B cell (primary cell): ENCODE measurements at regions not wholly inside any gene's neighbourhood (a gene's known extent, or its start where the extent isn't known, plus 50 kb on each side); places are given as distances from the start of the nearest gene placed in this dataset.

Source experiments
- ATAC-seq: fragments of 200-7000 bp; cut with Tn5 transposase; one replicate; pipeline ENCODE4 v1.10.0; 2021; ENCODE audit warnings: low read depth, mild to moderate bottlenecking, moderate number of reproducible peaks, moderate library complexity
- CTCF ChIA-PET: fragments of 350-600 bp; sonication (Branson Sonifier 250); formaldehyde crosslinking; loops from one replicate; lab custom pipeline; 2021; ENCODE audit warnings: antibody characterized with exemption, inconsistent platforms; lab: Charles Lee
- POLR2A ChIA-PET: fragments of 350-600 bp; sonication (Branson Sonifier 250); formaldehyde crosslinking; loops from one replicate; lab custom pipeline; 2021; ENCODE audit warnings: antibody characterized with exemption; lab: Charles Lee
- DNase-seq: peaks from one replicate; pipeline ENCODE4 v3.0.0; 2013
- H2AFZ ChIP-seq: 2 replicates; pipeline ENCODE4 v1.6.1; 2012; ENCODE audit warnings: mild to moderate bottlenecking, low read depth, low read length; ENCODE audit not compliant: insufficient read depth, poor library complexity, severe bottlenecking
- H3K27ac ChIP-seq, 2 donors: 1 replicate in 1 of 2; 2 replicates in 1 of 2; pipeline ENCODE4 v1.5.1; 2012 to 2013; ENCODE audit warnings: low read length in 2 of 2, mild to moderate bottlenecking in 2 of 2, moderate library complexity in 1 of 2
- H3K27me3 ChIP-seq, 4 experiments: fragments of 200-600 bp in 1 of 4; sonication (generic) in 1 of 4; replicated peaks in 1 of 4; 1 replicate in 2 of 4; 2 replicates in 2 of 4; pipeline versions ENCODE4 v1.6.1 to v1.7.0; 2013 to 2016; ENCODE audit warnings: low read length in 3 of 4, mild to moderate bottlenecking in 2 of 4, mixed read lengths in 1 of 4, moderate library complexity in 1 of 4; ENCODE audit not compliant: insufficient read depth in 4 of 4, control insufficient read depth in 3 of 4; ENCODE audit errors: control extremely low read depth in 1 of 4
- H3K36me3 ChIP-seq, 2 experiments: replicated peaks in 1 of 2; 1 replicate in 1 of 2; 2 replicates in 1 of 2; pipeline versions ENCODE4 v1.6.1 to v1.7.1; 2013; ENCODE audit warnings: low read length in 1 of 2; ENCODE audit not compliant: insufficient read depth in 2 of 2, control insufficient read depth in 1 of 2; ENCODE audit errors: control extremely low read depth in 1 of 2, extremely low read depth in 1 of 2
- H3K4me1 ChIP-seq, 2 donors: fragments of 200-600 bp in 1 of 2; sonication (generic) in 1 of 2; 1 replicate in 1 of 2; 2 replicates in 1 of 2; pipeline versions ENCODE4 v1.5.1 to v1.6.1; 2013 to 2017; ENCODE audit warnings: low read length in 2 of 2; ENCODE audit not compliant: control insufficient read depth in 2 of 2, insufficient read depth in 2 of 2
- H3K4me2 ChIP-seq: replicated peaks from 2 replicates; pipeline ENCODE3; 2012; ENCODE audit warnings: mild to moderate bottlenecking, low read depth, low read length; ENCODE audit not compliant: poor library complexity, severe bottlenecking
- H3K4me3 ChIP-seq, 5 experiments: fragments of 200-600 bp in 1 of 5; sonication (generic) in 1 of 5; 1 replicate in 3 of 5; 2 replicates in 2 of 5; pipeline versions ENCODE4 v1.5.1 to v1.7.0; 2011 to 2016; ENCODE audit warnings: low read length in 4 of 5, mild to moderate bottlenecking in 4 of 5, low read depth in 2 of 5, control low read depth in 1 of 5, moderate library complexity in 1 of 5; ENCODE audit not compliant: insufficient read depth in 1 of 5; ENCODE audit errors: control extremely low read depth in 1 of 5, extremely low read depth in 1 of 5
- H3K79me2 ChIP-seq: fragments of 200-600 bp; sonication (generic); one replicate; pipeline ENCODE4 v1.6.0; 2016; ENCODE audit warnings: low read length; ENCODE audit not compliant: control insufficient read depth, insufficient read depth
- H3K9ac ChIP-seq: fragments of 200-600 bp; sonication (generic); 2 replicates; pipeline ENCODE4 v1.6.1; 2017; ENCODE audit warnings: mild to moderate bottlenecking, low read length, moderate library complexity
- H3K9me3 ChIP-seq, 3 donors: one replicate each; pipeline versions ENCODE4 v1.6.1 to v1.7.1; 2013; ENCODE audit warnings: low read length in 2 of 3; ENCODE audit not compliant: control insufficient read depth in 2 of 3, insufficient read depth in 1 of 3; ENCODE audit errors: control extremely low read depth in 1 of 3
- H4K20me1 ChIP-seq: 2 replicates; pipeline ENCODE4 v1.6.0; 2012; ENCODE audit warnings: mild to moderate bottlenecking, low read length; ENCODE audit not compliant: insufficient read depth, control insufficient read depth, poor library complexity, severe bottlenecking
- H3K27ac Mint-ChIP-seq: one replicate; pipeline ENCODE4 v1.8.0; 2021; ENCODE audit warnings: mixed read lengths
- H3K27me3 Mint-ChIP-seq: one replicate; pipeline ENCODE4 v1.8.0; 2021; ENCODE audit warnings: mixed read lengths
- H3K4me1 Mint-ChIP-seq: one replicate; pipeline ENCODE4 v1.8.0; 2021; ENCODE audit warnings: mixed read lengths
- H3K4me3 Mint-ChIP-seq: one replicate; pipeline ENCODE4 v1.8.0; 2021; ENCODE audit warnings: mixed read lengths
- H3K9me3 Mint-ChIP-seq: one replicate; pipeline ENCODE4 v1.8.0; 2022; ENCODE audit warnings: mixed read lengths; ENCODE audit not compliant: insufficient read depth
- CTCF ChIP-seq: fragments of 200-600 bp; IDR thresholded peaks from one replicate; pipeline ENCODE4 v1.8.0; 2022; ENCODE audit warnings: antibody characterized with exemption, mild to moderate bottlenecking
- EZH2 ChIP-seq: IDR thresholded peaks from 2 replicates; pipeline ENCODE4 v1.6.1; 2012; ENCODE audit warnings: borderline replicate concordance, low read depth, mild to moderate bottlenecking, moderate library complexity, low read length; ENCODE audit not compliant: insufficient read depth, poor library complexity, severe bottlenecking
- WGBS: methylation state at CpG from one replicate; pipeline ENCODE4 v1.1.5; 2013; ENCODE audit warnings: missing lambda C conversion rate; ENCODE audit not compliant: insufficient coverage; 5-methylcytosine and 5-hydroxymethylcytosine counted together
- intact Hi-C: fragments of 100-400 bp; cut with micrococcal nuclease; formaldehyde crosslinking; loops from one replicate; pipeline ENCODE4 v1.10.0; 2022

GRCh38 chr9:78443946-78444345, 147.0 kb downstream of the PSAT1 start:
- H3K4me3 ChIP-seq, result no peak overlapping the region
- no peak overlapping the region for H3K9ac ChIP-seq
- H3K9me3 ChIP-seq, result no peaks in the 10 kb centered on the region
- no peaks in the 10 kb centered on the region for H4K20me1 ChIP-seq
- no peak for DNase-seq
- no peaks in the 10 kb centered on the region for H3K9me3 Mint-ChIP-seq
- no peaks in the 10 kb centered on the region for H3K79me2 ChIP-seq
- H3K4me1 Mint-ChIP-seq, result peaks cover 4% of the 10 kb centered on the region
- H3K27ac Mint-ChIP-seq, result no peak overlapping the region
- TF ChIP-seq CTCF (no peak), EZH2 (no peak)
- POLR2A ChIA-PET, result no interaction called here
- no peaks in the 10 kb centered on the region for H3K36me3 ChIP-seq
- H3K27me3 ChIP-seq, result peaks cover 0 to 14% (median 0%) of the 10 kb centered on the region in 4 experiments
- CTCF ChIA-PET, result interaction anchor here (1.2 kb wide), 1 partner anchor 8 kb away, joined by 4 read pairs; no protein-coding TSS in a partner anchor
- H3K27ac ChIP-seq, result no peak overlapping the region
- H3K4me1 ChIP-seq, result peaks cover 0 to 5% of the 10 kb centered on the region in 2 donors
- H3K27me3 Mint-ChIP-seq, result peaks cover 22% of the 10 kb centered on the region
- H3K4me3 Mint-ChIP-seq, result no peak overlapping the region
- no peak overlapping the region for H3K4me2 ChIP-seq
- intact Hi-C loops, result no loop called here
- no peak for ATAC-seq
- WGBS, result 71% methylated on average over 6 of the region's 7 CpGs
- no peak overlapping the region for H2AFZ ChIP-seq

GRCh38 chr9:78448960-78449673, 152.2 kb downstream of the PSAT1 start:
- H3K36me3 ChIP-seq, result no peaks in the 10 kb centered on the region
- H4K20me1 ChIP-seq, result no peaks in the 10 kb centered on the region
- H3K27ac ChIP-seq, result no peak overlapping the region
- H3K79me2 ChIP-seq, result no peaks in the 10 kb centered on the region
- no peaks in the 10 kb centered on the region for H3K9me3 ChIP-seq
- H3K4me3 Mint-ChIP-seq, result no peak overlapping the region
- H2AFZ ChIP-seq, result no peak overlapping the region
- no peak for DNase-seq
- no peaks in the 10 kb centered on the region for H3K27me3 ChIP-seq
- ChIA-PET CTCF (interaction anchor here (1.2 kb wide), 2 partner anchors 9 to 10 kb away, joined by 6 to 9 read pairs; no protein-coding TSS in a partner anchor), POLR2A (no interaction called here)
- H3K4me1 ChIP-seq, result no peaks in the 10 kb centered on the region
- peaks cover 14% of the 10 kb centered on the region for H3K27me3 Mint-ChIP-seq
- no peak overlapping the region for H3K4me2 ChIP-seq
- 92% methylated on average over 4 of the region's 8 CpGs for WGBS
- no peak overlapping the region for H3K27ac Mint-ChIP-seq
- H3K4me1 Mint-ChIP-seq, result no peaks in the 10 kb centered on the region
- H3K4me3 ChIP-seq, result no peak overlapping the region
- ATAC-seq, result no peak
- TF ChIP-seq CTCF (no peak), EZH2 (no peak)
- no peaks in the 10 kb centered on the region for H3K9me3 Mint-ChIP-seq
- intact Hi-C loops, result no loop called here
- no peak overlapping the region for H3K9ac ChIP-seq
